GM23248 (cell line): ENCODE measurements at regions not wholly inside any gene's neighbourhood (a gene's known extent, or its start where the extent isn't known, plus 50 kb on each side); places are given as distances from the start of the nearest gene placed in this dataset.

Experiments
- EZH2 ChIP-seq: fragments of 200-600 bp; sonication (generic); IDR thresholded peaks from 2 replicates; pipeline ENCODE4 v1.6.1; 2018; ENCODE audit warnings: antibody characterized with exemption, mild to moderate bottlenecking; ENCODE audit not compliant: insufficient read depth, poor library complexity, severe bottlenecking
- EZH2phosphoT487 ChIP-seq: fragments of 200-600 bp; sonication (generic); IDR thresholded peaks from 2 replicates; pipeline ENCODE4 v1.6.1; 2018; ENCODE audit warnings: antibody characterized with exemption, moderate library complexity, mild to moderate bottlenecking, low read depth; ENCODE audit not compliant: insufficient read depth

GRCh38 chr15:46861796-46862195 is 855.5 kb upstream of the SEMA6D start:
- TF ChIP-seq EZH2 (no peak), EZH2phosphoT487 (no peak)
